ENCODE measurements at regions not wholly inside any gene's neighbourhood (a gene's known extent, or its start where the extent isn't known, plus 50 kb on each side); places are given as distances from the start of the nearest gene placed in this dataset.

- no peaks in the 10 kb centered on the region for H3K4me1 ChIP-seq (ENCODE audit: control insufficient read depth, insufficient read depth, low read length)
- H3K36me3 ChIP-seq (ENCODE audit: insufficient read depth, low read length): no peaks in the 10 kb centered on the region
- H3K4me2 ChIP-seq (ENCODE audit: low read length): no peak overlapping the region
- H3K27me3 ChIP-seq (ENCODE audit: control insufficient read depth, insufficient read depth, low read length): peaks cover 41% of the 10 kb centered on the region
- no peaks in the 10 kb centered on the region for H3K9me3 ChIP-seq (replicated peaks; ENCODE audit: low read length)
- H3K9ac ChIP-seq (ENCODE audit: low read depth, low read length): no peak overlapping the region
- no peak overlapping the region for H3K4me3 ChIP-seq (ENCODE audit: low read length)
These were observed 75.8 kb upstream of the GALNT9 start for GRCh38 chr12:132404951-132405741.

DNA sequence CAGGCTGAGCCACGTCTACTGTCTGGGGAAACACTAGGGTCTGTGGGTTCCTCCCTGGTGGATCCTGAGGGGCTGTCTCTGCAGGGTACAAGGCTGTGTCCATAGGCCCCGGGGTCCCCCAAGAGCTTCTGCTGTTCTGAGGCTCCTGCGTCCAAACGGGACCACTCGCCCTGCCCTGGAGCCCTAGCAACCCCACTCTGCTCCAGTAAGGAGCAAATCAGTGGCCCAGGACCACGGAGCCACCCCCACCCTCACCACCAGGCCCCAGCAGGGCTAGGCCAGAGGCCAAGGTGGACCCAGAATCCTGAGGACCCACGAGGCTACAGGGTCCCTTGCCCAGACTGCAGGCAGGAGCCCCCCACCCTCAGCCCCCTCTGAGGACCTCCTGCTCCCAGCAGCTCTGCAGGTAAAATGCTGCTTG, 75.1 kb upstream of the GALNT9 start:
- H3K27me3 ChIP-seq (ENCODE audit: control insufficient read depth, insufficient read depth, low read length): peaks cover 48% of the 10 kb centered on the region

GRCh38 chr12:132403636-132404434, 74.4 kb upstream of the GALNT9 start:
- H3K9me3 ChIP-seq (replicated peaks; ENCODE audit: low read length): no peaks in the 10 kb centered on the region
- H3K9ac ChIP-seq (ENCODE audit: low read depth, low read length): no peak overlapping the region
- H3K27me3 ChIP-seq (ENCODE audit: control insufficient read depth, insufficient read depth, low read length): peaks cover 55% of the 10 kb centered on the region
- H3K4me1 ChIP-seq (ENCODE audit: control insufficient read depth, insufficient read depth, low read length): no peaks in the 10 kb centered on the region
- H3K36me3 ChIP-seq (ENCODE audit: insufficient read depth, low read length): no peaks in the 10 kb centered on the region
- H3K4me3 ChIP-seq (ENCODE audit: low read length): no peak overlapping the region
- H3K4me2 ChIP-seq (ENCODE audit: low read length): no peak overlapping the region

More for the DNA sequence above, 75.1 kb upstream of the GALNT9 start:
- Histone ChIP-seq H3K9ac (ENCODE audit: low read depth, low read length) (no peak overlapping the region), H3K36me3 (ENCODE audit: insufficient read depth, low read length) (no peaks in the 10 kb centered on the region), H3K4me3 (ENCODE audit: low read length) (no peak overlapping the region), H3K9me3 (replicated peaks; ENCODE audit: low read length) (no peaks in the 10 kb centered on the region), H3K4me1 (ENCODE audit: control insufficient read depth, insufficient read depth, low read length) (no peaks in the 10 kb centered on the region), H3K4me2 (ENCODE audit: low read length) (no peak overlapping the region)

DNA sequence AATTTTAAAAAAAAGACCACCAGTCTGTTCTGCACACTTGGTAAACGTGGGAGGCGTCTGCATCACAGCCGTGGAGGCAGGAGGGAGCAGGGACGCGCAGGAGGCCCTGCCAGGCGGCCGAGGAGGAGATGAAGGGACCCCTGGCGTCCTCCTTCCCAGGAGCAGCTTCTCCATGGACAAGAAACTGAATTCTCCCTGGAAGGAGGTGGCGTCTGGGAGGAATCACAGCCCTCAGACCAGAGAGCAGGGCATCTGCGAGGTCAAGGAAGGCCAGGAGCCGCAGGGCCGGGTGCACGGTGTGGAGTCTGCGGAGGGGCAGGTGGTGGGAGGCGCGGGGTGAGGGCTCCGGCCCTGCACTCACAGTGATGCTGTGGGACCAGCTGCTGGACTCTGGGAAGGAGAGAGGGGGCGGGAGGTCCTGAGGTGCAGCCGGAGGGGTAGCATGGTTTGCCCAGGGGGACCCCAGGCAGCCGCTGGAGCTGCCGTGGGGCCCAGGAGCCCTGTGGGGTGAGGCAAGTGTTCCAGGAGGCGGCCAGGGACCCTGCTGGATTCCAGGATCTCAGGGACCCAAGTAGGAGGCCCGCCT, 73.5 kb upstream of the GALNT9 start:
- no peaks in the 10 kb centered on the region for H3K4me1 ChIP-seq (ENCODE audit: control insufficient read depth, insufficient read depth, low read length)
- no peak overlapping the region for H3K9ac ChIP-seq (ENCODE audit: low read depth, low read length)
- no peaks in the 10 kb centered on the region for H3K36me3 ChIP-seq (ENCODE audit: insufficient read depth, low read length)
- H3K9me3 ChIP-seq (replicated peaks; ENCODE audit: low read length): no peaks in the 10 kb centered on the region
- H3K4me3 ChIP-seq (ENCODE audit: low read length): no peak overlapping the region
- H3K27me3 ChIP-seq (ENCODE audit: control insufficient read depth, insufficient read depth, low read length): peaks cover 59% of the 10 kb centered on the region
- no peak overlapping the region for H3K4me2 ChIP-seq (ENCODE audit: low read length)

GRCh38 chr12:132401982-132402381, 72.6 kb upstream of the GALNT9 start:
- Histone ChIP-seq H3K4me1 (ENCODE audit: control insufficient read depth, insufficient read depth, low read length) (no peaks in the 10 kb centered on the region), H3K36me3 (ENCODE audit: insufficient read depth, low read length) (no peaks in the 10 kb centered on the region), H3K4me3 (ENCODE audit: low read length) (no peak overlapping the region), H3K9me3 (replicated peaks; ENCODE audit: low read length) (no peaks in the 10 kb centered on the region), H3K27me3 (ENCODE audit: control insufficient read depth, insufficient read depth, low read length) (peaks cover 63% of the 10 kb centered on the region), H3K4me2 (ENCODE audit: low read length) (no peak overlapping the region), H3K9ac (ENCODE audit: low read depth, low read length) (no peak overlapping the region)

- Histone ChIP-seq H3K9ac (ENCODE audit: low read depth, low read length) (no peak overlapping the region), H3K27me3 (ENCODE audit: control insufficient read depth, insufficient read depth, low read length) (peaks cover 58% of the 10 kb centered on the region), H3K4me2 (ENCODE audit: low read length) (no peak overlapping the region), H3K9me3 (replicated peaks; ENCODE audit: low read length) (no peaks in the 10 kb centered on the region), H3K36me3 (ENCODE audit: insufficient read depth, low read length) (no peaks in the 10 kb centered on the region), H3K4me3 (ENCODE audit: low read length) (no peak overlapping the region), H3K4me1 (ENCODE audit: control insufficient read depth, insufficient read depth, low read length) (no peaks in the 10 kb centered on the region)
These were observed 70.7 kb upstream of the GALNT9 start for GRCh38 chr12:132400011-132400641.

DNA sequence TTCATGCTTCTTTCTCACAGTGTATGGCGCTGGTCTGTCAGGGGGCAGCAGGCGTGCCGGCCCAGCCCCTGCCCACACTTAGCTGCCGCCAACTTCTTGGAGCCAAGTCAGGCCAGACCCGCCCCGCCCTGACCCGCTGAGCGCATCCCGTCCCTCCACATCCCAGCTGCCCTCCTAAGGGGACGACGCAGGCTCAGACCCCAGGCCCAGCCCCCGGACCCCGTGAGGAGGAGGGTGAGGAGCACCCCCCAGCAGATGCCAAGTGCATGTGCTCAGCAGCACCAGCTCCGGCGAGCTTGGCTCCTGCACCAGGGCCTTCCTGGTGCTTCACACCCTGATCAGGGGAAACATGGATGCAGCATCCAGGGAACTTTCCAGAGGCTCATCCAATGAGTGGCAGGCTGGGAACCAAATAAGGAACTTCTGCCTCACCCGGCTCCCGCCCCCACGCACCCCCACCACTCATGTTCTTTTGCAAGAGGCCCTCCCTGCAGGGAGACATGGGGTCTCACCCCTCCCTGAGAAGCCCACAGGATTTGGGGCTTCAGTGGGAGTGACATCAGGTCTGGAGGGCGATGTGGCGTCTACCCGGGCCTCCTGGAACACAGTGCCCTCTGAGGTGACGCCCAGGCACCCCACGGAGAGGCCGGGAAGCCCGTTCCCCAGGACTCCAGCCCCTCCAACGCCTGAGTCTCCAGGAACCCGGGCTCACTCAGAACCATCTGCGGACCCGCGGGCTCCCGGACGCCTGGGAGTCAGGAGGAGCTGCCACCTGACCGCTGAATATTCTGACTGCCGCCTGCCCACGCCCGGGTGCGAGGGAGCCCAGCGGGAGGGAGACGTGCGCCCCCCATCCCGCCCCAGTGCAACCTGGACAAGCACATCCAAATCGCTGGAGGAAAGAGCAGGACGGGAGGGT, 70.0 kb upstream of the GALNT9 start:
- Histone ChIP-seq H3K27me3 (ENCODE audit: control insufficient read depth, insufficient read depth, low read length) (peaks cover 56% of the 10 kb centered on the region), H3K4me2 (ENCODE audit: low read length) (no peak overlapping the region), H3K4me3 (ENCODE audit: low read length) (no peak overlapping the region), H3K36me3 (ENCODE audit: insufficient read depth, low read length) (no peaks in the 10 kb centered on the region), H3K9me3 (replicated peaks; ENCODE audit: low read length) (peaks cover 4% of the 10 kb centered on the region), H3K4me1 (ENCODE audit: control insufficient read depth, insufficient read depth, low read length) (no peaks in the 10 kb centered on the region), H3K9ac (ENCODE audit: low read depth, low read length) (no peak overlapping the region)

- no peaks in the 10 kb centered on the region for H3K36me3 ChIP-seq (ENCODE audit: insufficient read depth, low read length)
- peaks cover 50% of the 10 kb centered on the region for H3K27me3 ChIP-seq (ENCODE audit: control insufficient read depth, insufficient read depth, low read length)
- no peak overlapping the region for H3K4me3 ChIP-seq (ENCODE audit: low read length)
- H3K4me1 ChIP-seq (ENCODE audit: control insufficient read depth, insufficient read depth, low read length): no peaks in the 10 kb centered on the region
- no peak overlapping the region for H3K4me2 ChIP-seq (ENCODE audit: low read length)
- no peak overlapping the region for H3K9ac ChIP-seq (ENCODE audit: low read depth, low read length)
- H3K9me3 ChIP-seq (replicated peaks; ENCODE audit: low read length): peaks cover 4% of the 10 kb centered on the region
These were observed 69.1 kb upstream of the GALNT9 start for GRCh38 chr12:132398386-132398991.

DNA sequence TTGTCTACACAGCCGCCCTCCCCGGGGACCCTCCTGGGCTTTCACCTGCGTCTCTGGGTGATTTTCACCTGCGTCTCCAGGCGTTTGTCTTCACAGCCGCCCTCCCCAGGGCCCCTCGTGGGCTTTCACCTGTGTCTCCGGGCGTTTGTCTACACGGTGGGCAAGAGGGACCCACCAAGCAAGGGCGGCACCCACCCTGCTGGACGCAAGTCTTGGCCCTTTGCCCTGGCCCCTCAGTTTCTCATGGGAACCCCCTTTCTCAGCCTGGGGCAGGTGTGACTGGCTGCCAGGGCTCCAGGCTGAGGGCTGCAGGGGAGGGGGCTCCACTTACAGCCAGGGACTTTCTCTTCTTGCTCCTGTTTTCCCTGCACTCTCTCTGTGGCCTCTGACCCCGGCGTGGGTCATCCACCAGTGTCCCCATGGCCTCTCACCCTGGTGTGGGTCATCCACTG, 68.6 kb upstream of the GALNT9 start:
- H3K4me2 ChIP-seq (ENCODE audit: low read length): no peak overlapping the region
- peaks cover 46% of the 10 kb centered on the region for H3K27me3 ChIP-seq (ENCODE audit: control insufficient read depth, insufficient read depth, low read length)
- peaks cover 4% of the 10 kb centered on the region for H3K9me3 ChIP-seq (replicated peaks; ENCODE audit: low read length)
- H3K9ac ChIP-seq (ENCODE audit: low read depth, low read length): no peak overlapping the region
- H3K4me3 ChIP-seq (ENCODE audit: low read length): no peak overlapping the region
- H3K4me1 ChIP-seq (ENCODE audit: control insufficient read depth, insufficient read depth, low read length): no peaks in the 10 kb centered on the region
- no peaks in the 10 kb centered on the region for H3K36me3 ChIP-seq (ENCODE audit: insufficient read depth, low read length)

DNA sequence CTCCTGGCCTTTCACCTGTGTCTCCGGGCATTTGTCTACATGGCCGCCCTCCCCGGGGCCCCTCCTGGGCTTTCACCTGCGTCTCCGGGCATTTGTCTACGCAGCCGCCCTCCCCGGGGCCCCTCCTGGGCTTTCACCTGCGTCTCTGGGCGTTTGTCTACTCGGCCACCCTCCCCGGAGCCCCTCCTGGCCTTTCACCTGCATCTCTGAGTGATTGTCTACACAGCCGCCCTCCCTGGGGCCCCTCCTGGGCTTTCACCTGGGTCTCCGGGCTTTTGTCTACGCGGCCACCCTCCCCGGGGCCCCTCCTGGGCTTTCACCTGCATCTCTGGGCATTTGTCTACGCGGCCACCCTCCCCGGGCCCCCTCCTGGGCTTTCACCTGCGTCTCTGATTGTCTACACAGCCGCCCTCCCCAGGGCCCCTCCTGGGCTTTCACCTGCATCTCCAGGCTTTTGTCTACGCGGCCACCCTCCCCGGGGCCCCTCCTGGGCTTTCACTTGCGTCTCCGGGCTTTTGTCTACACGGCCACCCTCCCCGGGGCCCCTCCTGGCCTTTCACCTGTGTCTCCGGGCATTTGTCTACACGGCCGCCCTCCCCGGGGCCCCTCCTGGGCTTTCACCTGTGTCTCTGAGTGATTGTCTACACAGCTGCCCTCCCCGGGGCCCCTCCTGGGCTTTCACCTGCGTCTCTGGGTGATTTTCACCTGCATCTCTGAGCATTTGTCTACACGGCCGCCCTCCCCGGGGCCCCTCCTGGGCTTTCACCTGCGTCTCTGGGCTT, 68.0 kb upstream of the GALNT9 start:
- Histone ChIP-seq H3K9me3 (replicated peaks; ENCODE audit: low read length) (peaks cover 4% of the 10 kb centered on the region), H3K4me2 (ENCODE audit: low read length) (no peak overlapping the region), H3K27me3 (ENCODE audit: control insufficient read depth, insufficient read depth, low read length) (peaks cover 42% of the 10 kb centered on the region), H3K4me1 (ENCODE audit: control insufficient read depth, insufficient read depth, low read length) (no peaks in the 10 kb centered on the region), H3K9ac (ENCODE audit: low read depth, low read length) (no peak overlapping the region), H3K36me3 (ENCODE audit: insufficient read depth, low read length) (no peaks in the 10 kb centered on the region), H3K4me3 (ENCODE audit: low read length) (no peak overlapping the region)
